ENCODE measurements at regions not wholly inside any gene's neighbourhood (a gene's known extent, or its start where the extent isn't known, plus 50 kb on each side); places are given as distances from the start of the nearest gene placed in this dataset.
A peak's percentile ranks its signal among the peaks of the same experiment; 100 is the strongest.
"Not testable (repeated sequence)": the region's sequence is repeated elsewhere in the genome, so short reads cannot be mapped to it uniquely, and the experiment has no call there.

- DNase-seq (ENCODE audit: low read depth), result not testable (repeated sequence)
Measured at GRCh38 chr18:60015826-60016225, 116.0 kb downstream of the PMAIP1 start.

DNA sequence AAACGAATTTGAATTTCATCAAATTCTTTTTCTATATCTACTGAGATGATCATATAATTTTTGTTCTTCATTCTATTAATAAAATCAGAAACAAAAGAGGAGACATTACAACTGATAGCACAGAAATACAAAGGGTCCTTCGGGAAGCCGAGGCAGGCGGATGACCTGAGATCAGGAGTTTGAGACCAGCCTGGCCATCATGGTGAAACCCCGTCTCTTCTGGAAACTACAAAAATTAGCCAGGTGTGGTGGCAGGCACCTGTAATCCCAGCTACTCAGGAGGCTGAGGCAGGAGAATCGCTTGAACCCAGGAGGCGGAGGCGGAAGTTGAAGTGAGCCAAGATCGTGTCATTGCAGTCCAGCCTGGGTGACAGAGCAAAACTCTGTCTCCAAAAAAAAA lies 113.4 kb downstream of the PMAIP1 start:
- DNase-seq (ENCODE audit: low read depth), result not testable (repeated sequence)

DNA sequence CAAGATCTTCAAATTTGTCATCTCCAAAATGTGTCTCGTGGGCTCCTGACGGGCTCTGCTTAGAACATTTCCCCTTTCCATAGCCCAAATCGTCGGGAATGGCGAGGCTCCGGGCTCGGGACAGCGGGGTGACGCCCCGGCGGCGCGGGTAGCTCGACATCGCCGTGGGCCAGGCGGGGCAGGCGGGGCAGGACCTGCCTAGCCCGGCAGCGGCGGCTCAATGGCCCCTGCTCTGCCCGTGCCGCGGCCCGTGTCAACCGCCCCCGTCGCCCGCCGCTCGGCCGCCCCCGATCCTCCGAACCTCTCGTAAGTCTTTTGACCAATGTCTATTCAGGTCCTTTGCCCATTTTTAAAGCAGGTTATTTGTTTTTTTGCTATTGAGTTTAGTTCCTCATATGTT lies 111.2 kb downstream of the PMAIP1 start:
- no peak for DNase-seq (ENCODE audit: low read depth)

DNA sequence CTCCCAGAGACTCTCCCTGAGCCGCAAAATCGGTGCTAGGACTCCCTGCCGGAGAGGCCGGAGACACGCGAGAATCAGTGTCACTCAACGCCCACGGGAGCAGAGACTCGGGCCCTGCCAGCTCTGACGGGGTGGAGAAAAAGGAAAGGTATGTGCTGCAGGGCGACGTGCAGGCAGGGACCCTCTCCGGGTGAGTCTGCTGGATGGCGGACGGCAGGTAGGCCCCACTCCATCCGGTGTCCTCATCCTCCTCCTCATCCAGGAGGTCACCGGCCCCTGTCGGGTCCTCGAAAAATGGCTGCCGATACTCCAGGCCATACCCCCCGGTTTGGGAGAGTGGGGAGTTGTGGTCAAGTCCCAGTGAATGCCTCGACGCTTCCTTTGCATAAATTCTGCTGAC lies 110.7 kb downstream of the PMAIP1 start:
- DNase-seq (ENCODE audit: low read depth), result no peak

- no peak for DNase-seq (ENCODE audit: low read depth)
Measured at GRCh38 chr18:60007661-60008060, 107.9 kb downstream of the PMAIP1 start.

- DNase-seq (ENCODE audit: low read depth), result no peak
Measured at GRCh38 chr18:60003610-60004185, 103.9 kb downstream of the PMAIP1 start.

- DNase-seq (ENCODE audit: low read depth), result peak; percentile 12
Measured at GRCh38 chr18:59996370-59996966, 96.7 kb downstream of the PMAIP1 start.

- no peak for DNase-seq (ENCODE audit: low read depth)
Measured at GRCh38 chr18:59994357-59994756, 94.6 kb downstream of the PMAIP1 start.

DNA sequence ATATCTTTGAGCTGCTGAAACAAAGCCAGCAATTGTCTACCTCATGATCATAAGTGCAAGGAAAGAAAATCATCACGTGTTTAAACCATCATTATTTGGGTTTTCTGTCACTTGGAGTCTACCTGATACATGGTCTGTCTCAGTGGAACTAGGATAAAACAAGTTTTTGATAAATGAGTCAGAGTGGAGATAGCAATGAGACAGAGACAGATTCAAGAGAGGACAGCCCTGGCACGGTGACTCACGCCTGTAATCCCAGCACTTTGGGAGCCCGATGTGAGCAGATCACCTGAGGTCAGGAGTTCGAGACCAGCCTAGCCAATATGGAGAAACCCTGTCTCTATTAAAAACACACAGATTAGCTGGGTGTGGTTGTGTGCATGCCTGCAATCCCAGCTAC lies 93.8 kb downstream of the PMAIP1 start:
- DNase-seq (ENCODE audit: low read depth), result no peak

- peak; percentile 3 for DNase-seq (ENCODE audit: low read depth)
Measured at GRCh38 chr18:59990121-59990823, 90.5 kb downstream of the PMAIP1 start.

DNA sequence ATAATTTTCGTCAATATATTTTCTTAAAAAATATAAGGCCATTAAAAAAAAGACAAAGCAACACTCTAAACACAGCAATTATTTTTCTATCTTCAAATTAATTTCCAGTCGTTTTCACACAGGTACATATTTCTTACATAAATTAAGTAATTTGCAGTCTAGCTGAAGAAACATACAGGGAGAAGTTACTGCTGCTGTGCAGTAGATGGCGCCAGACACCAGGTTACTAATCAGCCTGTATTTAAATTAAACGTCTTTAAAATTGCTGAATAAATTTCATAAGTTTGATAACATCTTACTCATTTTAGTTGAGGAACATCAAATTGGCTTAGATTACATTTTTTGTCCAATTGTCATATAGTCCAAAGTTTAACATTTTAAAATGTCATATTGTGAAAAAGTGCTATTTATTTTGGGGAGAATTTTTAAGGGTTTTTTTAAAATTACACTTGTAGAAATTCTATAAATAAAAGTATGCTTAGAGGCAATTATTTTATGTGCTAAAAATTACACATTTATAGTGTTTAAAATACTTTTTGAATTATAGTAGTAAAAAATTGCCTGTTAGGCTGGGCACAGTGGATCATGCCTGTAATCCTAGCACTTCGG lies 88.4 kb downstream of the PMAIP1 start:
- peak; percentile 25 for DNase-seq (ENCODE audit: low read depth)

- DNase-seq (ENCODE audit: low read depth), result no peak
Measured at GRCh38 chr18:59987102-59987501, 87.3 kb downstream of the PMAIP1 start.

- no peak for DNase-seq (ENCODE audit: low read depth)
Measured at GRCh38 chr18:59986139-59986538, 86.3 kb downstream of the PMAIP1 start.

DNA sequence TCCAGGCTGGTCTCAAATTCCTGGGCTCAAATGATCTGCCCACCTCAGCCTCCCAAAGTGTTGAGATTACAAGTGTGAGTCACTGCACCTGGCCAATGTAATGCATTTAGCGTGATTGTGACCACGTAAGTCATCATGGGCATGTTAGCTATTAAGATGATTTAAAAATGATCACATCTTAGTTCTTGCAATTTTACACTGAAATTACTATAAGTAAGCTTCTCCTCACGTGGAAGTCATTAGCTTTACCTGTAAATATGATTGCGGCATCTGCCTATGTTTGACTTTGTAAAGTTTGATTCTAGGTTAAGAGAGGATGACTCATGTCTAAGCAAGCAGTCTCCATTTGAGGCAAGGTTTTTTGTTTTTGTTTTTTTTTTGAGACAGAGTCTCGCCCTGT lies 85.5 kb downstream of the PMAIP1 start:
- DNase-seq (ENCODE audit: low read depth), result no peak

- DNase-seq (ENCODE audit: low read depth), result no peak
Measured at GRCh38 chr18:59983506-59983905, 83.7 kb downstream of the PMAIP1 start.

DNA sequence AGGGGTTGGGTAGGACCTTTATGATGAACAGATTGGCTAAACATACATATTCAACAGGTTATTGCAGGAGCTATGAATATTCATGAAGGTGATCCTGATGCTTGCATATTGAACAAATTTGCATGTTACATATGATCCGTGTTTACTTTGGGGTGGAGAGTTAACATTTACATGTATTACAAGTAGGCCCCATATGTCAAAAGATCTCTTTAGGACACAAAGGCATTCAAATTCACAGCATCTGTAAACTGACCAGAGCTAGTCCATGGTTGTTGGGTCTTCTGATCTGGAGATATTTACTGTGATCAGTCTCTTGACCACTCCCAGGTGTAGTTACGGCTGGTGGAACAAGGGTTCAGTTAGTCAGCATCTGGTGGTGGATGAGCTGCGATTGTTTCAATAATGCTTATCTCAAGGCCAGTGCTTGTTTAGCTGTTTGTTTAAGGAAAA lies 80.4 kb downstream of the PMAIP1 start:
- DNase-seq (ENCODE audit: low read depth), result no peak

GRCh38 chr18:59971871-59972428 lies 72.2 kb downstream of the PMAIP1 start:
- no peak for DNase-seq (ENCODE audit: low read depth)

- not testable (repeated sequence) for DNase-seq (ENCODE audit: low read depth)
Measured at GRCh38 chr18:59971144-59971543, 71.3 kb downstream of the PMAIP1 start.

DNA sequence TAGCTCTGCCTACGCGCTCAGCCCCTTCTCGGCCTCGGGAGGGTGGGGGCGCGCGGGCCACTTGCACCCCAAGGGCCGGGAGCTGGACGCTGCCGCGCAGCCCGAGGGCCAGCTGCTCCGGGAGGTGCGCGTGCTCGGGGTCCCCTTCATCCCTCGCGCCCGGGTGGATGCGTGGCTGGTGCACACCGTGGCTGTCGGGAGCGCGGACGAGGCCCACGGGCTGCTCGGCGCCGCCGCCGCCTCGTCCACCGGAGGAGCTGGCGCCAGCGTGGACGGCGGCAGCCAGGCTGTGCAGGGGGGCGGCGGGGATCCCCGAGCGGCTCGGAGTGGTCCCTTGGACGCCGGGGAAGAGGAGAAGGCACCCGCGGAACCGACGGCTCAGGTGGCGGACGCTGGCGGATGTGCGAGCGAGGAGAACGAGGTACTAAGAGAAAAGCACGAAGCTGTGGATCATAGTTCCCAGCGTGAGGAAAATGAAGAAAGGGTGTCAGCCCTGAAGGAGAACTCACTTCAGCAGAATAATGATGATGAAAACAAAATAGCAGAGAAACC lies 69.8 kb downstream of the PMAIP1 start:
- DNase-seq (ENCODE audit: low read depth), result not testable (repeated sequence)

GRCh38 chr18:59968583-59968982 lies 68.8 kb downstream of the PMAIP1 start:
- no peak for DNase-seq (ENCODE audit: low read depth)

DNA sequence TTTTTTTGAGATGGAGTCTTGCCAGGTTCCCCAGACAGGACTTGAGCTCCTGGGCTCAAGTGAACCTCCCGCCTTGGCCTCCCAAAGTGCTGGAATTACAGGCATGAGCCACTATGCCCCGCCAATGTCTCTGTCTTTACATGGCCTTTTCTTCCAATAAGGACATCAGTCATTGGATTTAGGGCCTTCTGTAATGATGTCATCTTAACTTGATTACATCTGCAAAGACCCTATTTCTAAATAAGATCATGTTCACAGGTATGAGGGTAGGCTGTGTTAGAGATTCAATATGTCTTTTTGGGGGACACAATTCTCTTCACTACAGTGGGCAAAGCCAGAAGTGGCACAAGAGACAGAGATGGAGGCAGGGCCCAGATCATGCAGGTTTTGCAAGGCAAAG lies 68.1 kb downstream of the PMAIP1 start:
- no peak for DNase-seq (ENCODE audit: low read depth)

DNA sequence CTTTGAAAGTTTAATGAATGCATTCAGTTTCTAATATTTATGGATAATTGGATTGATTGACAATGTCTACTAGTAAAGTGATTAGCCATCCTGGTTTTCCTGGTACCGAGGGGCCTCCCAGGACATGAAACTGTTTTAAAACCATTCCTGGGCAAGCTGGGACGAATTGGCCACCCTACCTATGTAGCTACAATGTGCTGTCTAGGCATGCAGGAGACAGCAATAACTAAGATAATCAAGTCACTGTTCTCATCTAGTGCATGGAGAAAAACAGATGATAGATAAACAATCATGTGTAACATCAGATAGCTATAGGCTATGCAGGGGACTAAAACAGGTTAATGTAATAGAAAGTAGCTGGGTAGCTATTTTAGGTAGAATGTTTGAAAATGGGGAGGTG lies 67.1 kb downstream of the PMAIP1 start:
- DNase-seq (ENCODE audit: low read depth), result no peak
